GM10266 (cell line): ENCODE measurements at regions not wholly inside any gene's neighbourhood (a gene's known extent, or its start where the extent isn't known, plus 50 kb on each side); places are given as distances from the start of the nearest gene placed in this dataset.

Experiments used
- DNase-seq: peaks from one replicate; pipeline ENCODE4 v3.0.0; 2012; ENCODE audit errors: extremely low spot score
- TF ChIP-seq, protein P1 (sequence below): IDR thresholded peaks from 2 replicates; pipeline ENCODE4 v1.5.1; 2012; ENCODE audit warnings: mild to moderate bottlenecking, low read depth; ENCODE audit not compliant: control insufficient read depth, insufficient read depth; ENCODE audit errors: missing control alignments

DNA sequence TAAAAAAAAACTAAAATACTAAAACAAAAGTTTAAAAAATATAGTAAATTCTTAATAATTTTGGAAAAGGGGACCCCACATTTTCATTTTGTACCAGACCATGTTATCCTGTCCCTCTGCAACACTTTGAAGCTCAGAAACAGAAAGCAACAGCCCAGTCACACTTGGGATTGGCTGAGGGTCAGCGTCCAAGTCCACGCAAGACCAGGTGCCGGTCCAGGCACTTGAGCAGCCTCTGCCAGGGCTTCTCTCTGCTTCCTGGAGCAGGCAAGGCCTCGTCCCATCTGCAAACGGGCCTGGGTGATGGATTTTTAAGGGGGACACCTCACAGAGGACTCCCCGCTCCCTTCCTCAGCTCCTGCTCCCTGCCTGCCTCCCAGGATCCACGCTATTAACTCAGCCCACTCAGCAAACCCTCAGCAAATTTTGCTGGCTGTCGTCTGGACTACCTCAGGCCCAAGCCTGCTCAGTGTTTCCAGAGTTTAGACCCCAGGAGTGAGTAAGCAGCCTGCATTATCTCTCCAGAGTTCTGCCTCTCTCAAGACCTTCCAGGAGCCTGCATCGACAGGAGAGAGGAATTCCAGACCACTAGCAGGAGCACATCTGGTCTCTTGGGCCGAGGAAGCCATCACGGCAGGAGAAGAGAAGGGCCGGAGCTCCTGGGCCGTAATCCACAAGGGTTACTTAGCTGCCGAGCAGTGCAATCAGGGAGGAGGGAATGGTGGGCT is 67.4 kb upstream of the CALM2 start:
- DNase-seq, result no peak
- TF ChIP-seq, protein P1, sequence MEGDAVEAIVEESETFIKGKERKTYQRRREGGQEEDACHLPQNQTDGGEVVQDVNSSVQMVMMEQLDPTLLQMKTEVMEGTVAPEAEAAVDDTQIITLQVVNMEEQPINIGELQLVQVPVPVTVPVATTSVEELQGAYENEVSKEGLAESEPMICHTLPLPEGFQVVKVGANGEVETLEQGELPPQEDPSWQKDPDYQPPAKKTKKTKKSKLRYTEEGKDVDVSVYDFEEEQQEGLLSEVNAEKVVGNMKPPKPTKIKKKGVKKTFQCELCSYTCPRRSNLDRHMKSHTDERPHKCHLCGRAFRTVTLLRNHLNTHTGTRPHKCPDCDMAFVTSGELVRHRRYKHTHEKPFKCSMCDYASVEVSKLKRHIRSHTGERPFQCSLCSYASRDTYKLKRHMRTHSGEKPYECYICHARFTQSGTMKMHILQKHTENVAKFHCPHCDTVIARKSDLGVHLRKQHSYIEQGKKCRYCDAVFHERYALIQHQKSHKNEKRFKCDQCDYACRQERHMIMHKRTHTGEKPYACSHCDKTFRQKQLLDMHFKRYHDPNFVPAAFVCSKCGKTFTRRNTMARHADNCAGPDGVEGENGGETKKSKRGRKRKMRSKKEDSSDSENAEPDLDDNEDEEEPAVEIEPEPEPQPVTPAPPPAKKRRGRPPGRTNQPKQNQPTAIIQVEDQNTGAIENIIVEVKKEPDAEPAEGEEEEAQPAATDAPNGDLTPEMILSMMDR, result no peak

DNA sequence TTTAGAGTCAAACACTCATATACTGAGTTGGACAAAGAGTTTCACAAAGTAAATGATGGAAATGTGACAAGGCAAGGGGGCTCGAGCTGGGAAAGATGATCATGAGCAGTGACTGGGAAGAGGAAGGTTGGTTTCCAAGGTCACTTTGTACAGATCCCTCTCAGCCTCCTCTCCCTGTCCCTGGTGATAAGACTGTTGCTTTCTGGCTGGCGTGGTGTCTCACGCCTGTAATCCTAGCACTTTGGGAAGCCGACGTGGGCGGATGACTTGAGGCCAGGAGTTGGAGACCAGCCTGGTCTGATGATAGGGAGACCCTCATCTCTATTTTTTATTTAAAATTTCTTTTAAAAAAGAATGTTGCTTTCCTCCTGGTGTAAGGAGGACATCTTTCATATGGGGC is 65.4 kb upstream of the CALM2 start:
- TF ChIP-seq, protein P1, result no peak
- no peak for DNase-seq

DNA sequence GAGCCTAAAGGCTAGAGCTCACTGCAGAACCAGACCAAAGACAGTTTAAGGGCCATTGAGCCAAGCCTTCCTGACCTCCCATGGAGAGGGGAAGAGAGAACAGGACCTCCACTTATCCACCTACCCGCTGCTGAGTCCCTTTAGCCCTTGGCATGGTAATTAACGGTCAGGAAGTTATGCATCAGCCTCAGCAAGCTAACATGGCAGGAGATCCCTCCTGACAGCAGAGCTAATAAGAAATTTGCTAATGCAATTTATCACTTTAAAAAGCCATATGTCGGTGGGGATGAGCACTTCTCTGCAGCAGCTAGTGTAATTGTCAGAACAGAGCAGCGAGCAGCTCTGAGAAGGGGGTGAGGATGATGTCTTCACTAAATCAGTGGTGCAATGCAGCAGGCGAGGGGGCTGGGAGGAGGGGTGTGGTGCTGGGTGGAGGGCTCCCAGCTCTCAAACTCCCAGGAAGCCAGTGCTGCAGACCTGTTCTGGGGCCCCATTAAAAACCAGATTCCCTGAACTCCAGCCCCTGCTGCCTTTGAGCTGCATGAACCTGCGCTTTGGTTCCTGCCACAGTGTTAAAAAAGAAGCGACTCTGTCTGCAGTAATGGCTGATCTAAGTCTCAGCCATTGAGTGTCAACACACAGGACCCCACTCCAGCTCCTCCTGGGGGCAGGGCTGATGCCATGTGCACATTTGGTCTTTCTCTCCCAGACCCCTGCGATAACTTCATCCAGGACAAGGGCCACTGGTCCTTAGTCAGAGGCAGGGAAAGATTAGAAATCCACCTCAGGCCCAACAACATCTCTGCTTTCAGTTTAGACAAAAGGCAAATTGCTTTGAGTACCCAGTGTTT is 63.0 kb upstream of the CALM2 start:
- TF ChIP-seq, protein P1, result no peak
- DNase-seq, result no peak

DNA sequence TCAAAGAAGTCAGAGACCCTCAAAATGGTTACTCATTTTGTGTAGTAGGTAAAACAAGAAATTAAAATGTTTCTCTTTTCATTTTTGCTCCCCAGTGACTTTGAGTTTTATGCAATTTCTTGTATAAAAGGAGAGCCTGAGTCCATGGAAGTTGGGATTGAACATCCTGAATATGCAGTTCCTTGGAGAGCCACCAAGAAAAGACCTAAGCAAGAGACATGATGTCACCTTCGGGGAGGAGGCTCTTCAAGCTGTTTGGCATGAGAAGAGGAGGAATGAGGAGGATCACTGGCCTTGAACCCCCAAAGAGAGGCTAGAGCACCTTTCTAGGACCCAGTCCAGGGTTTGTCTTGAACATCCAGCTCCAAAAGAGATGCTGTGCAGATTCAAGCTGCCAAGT is 62.3 kb upstream of the CALM2 start:
- TF ChIP-seq, protein P1, result no peak
- no peak for DNase-seq

DNA sequence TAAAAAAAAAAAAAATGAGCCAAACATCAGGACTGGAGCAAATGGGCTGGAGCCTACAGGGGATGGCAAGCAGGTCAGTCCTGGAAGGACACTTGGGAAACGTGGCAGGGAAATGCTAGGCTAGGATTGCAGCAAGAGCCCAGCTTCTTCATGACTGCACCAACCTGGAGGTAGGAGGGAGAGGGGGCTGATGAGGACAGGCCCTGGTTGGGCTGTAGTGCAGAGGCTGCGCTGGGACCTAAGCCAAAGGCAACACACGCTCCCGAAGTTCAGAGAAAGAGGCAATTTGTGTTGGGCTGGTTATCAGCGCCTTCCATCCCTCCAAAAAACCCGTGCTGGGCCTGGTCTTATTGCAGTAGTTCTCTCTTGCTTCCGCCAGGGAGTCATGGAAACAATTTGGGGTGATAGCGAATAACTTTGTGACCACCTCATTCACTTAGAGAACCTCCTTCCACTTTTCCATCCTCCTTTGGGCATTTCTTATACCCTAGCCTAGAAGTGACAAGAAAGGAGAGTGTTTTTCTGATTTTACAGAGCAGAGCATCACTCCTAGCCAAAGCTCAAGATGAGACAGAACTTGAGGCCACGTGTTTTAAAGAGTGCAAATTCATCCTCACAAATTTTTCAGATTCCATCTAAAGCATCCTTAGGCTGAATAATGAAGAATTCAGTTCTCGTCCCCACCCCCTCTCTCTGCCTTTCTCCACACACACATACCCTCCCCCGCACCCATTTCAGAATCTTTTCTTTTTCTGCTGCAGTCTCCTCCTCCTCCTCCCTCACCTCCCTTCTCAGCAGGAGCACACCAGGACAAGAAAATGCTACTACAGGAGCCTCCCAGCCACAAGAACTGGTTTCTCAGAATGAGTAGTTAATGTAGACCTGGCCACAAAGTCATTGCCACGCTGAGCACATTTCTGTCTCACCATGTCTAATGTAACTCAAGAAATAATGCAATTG is 61.3 kb upstream of the CALM2 start:
- TF ChIP-seq, protein P1, result no peak
- DNase-seq, result no peak

DNA sequence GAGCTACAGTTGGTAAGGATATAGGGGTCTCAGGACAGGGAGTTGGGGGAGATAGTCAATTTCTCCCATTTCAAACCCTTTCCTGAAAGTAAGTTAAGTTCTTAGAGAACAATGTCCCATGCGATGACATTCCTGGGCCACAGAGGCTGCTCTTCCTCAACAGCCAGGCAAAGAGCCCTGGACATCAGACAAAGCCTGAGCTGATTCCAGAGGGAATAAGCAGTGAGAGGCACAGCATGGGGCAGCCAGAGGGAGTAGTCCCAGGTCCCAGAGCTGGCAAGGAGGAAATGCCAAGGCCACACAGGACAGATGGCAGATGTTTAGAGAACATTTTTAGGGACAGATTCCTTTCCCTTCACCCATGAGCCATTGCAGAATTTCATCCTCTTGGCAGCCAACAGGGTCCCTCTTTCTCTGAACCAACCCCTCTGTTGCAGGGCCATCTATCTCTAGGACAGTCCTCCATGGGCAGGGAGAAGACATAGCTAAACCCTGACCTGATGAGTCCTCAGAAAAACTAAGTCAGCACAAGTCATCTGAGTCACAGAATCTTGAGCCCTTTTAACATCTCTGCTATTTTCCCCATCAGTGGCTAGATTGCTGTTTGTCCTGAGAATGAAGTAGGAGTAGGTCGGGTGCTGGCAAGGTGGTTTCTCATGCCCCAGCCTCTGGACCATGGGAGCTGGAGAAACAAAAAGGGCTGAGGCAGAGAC is 60.3 kb upstream of the CALM2 start:
- DNase-seq, result no peak
- TF ChIP-seq, protein P1, result no peak
